Activated T-helper 17 cell treated with anti-CD3 and anti-CD28 coated beads, Interleukin-2, amount 50 U/mL, for 72 hours (primary cell): ENCODE measurements at regions not wholly inside any gene's neighbourhood (a gene's known extent, or its start where the extent isn't known, plus 50 kb on each side); places are given as distances from the start of the nearest gene placed in this dataset.

Experiments used
- ATAC-seq: fragments of 150-1000 bp; cut with Tn5 transposase; replicated peaks from 2 replicates; pipeline ENCODE4 v1.10.0; 2021; ENCODE audit warnings: mild to moderate bottlenecking, moderate library complexity
- H3K27ac Mint-ChIP-seq: one replicate; pipeline ENCODE4 v1.8.0; 2022; ENCODE audit warnings: mixed read lengths
- H3K27me3 Mint-ChIP-seq: one replicate; pipeline ENCODE4 v1.8.0; 2022; ENCODE audit warnings: mixed read lengths
- H3K36me3 Mint-ChIP-seq: one replicate; pipeline ENCODE4 v1.8.0; 2022; ENCODE audit warnings: low read depth, mild to moderate bottlenecking, mixed read lengths
- H3K4me1 Mint-ChIP-seq: one replicate; pipeline ENCODE4 v1.8.0; 2022; ENCODE audit warnings: mixed read lengths
- H3K4me3 Mint-ChIP-seq: one replicate; pipeline ENCODE4 v1.8.0; 2022; ENCODE audit warnings: mild to moderate bottlenecking, mixed read lengths
- H3K9me3 Mint-ChIP-seq: one replicate; pipeline ENCODE4 v1.8.0; 2022; ENCODE audit warnings: mixed read lengths

DNA sequence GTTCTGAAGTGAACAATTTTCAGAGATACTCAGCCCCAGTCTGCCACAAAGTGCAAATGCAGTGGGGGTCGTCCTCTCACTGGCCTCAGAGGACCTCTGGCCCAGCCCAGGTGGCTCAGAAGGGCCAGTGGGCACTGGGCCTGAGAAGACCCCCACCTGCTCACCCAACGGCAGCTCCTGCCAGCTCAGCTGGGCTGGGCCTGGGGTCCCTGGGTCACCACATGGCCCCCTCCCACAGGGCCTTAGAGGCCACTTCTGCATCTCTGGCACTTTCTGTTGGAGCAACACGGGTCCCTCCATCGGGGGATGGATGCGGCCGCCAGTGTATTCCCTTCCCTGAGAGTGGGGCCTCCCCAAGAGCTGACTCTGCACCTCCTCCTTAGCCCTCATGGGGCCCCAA, 262.7 kb upstream of the KCNH8 start:
- H3K9me3 Mint-ChIP-seq, result no peaks in the 10 kb centered on the region
- ATAC-seq, result no peak
- no peaks in the 10 kb centered on the region for H3K36me3 Mint-ChIP-seq
- H3K27me3 Mint-ChIP-seq, result peaks cover 27% of the 10 kb centered on the region
- H3K4me3 Mint-ChIP-seq, result no peak overlapping the region
- no peaks in the 10 kb centered on the region for H3K4me1 Mint-ChIP-seq
- H3K27ac Mint-ChIP-seq, result no peak overlapping the region

GRCh38 chr3:18883571-18883970, 264.7 kb upstream of the KCNH8 start:
- Mint-ChIP-seq H3K9me3 (no peaks in the 10 kb centered on the region), H3K4me3 (no peak overlapping the region), H3K4me1 (no peaks in the 10 kb centered on the region), H3K36me3 (no peaks in the 10 kb centered on the region), H3K27me3 (peaks cover 19% of the 10 kb centered on the region), H3K27ac (no peak overlapping the region)
- ATAC-seq, result no peak

GRCh38 chr3:18880691-18881090, 267.6 kb upstream of the KCNH8 start:
- Mint-ChIP-seq H3K36me3 (no peaks in the 10 kb centered on the region), H3K27me3 (peaks cover 3% of the 10 kb centered on the region), H3K9me3 (no peaks in the 10 kb centered on the region), H3K4me1 (no peaks in the 10 kb centered on the region), H3K4me3 (no peak overlapping the region), H3K27ac (no peak overlapping the region)
- ATAC-seq, result no peak

DNA sequence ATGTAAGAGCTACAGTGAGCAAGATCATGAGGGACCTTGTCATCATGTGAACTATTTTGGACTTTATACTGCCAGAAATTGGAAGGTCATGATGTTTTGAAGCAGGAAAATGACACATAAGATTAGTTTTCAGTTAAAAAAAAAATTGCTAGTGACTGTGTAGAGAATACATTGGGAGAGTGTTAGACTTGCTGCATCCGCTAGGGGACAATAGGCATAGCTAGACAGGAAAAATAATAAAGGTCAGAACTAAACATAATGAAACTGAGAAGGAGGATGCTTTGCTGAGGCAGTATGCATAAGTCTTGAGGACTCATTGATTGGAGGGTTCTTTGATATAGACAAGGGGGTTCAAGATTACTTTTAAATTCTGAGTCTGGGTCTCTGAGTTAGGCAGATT, 275.8 kb upstream of the KCNH8 start:
- Mint-ChIP-seq H3K27ac (no peak overlapping the region), H3K4me3 (no peak overlapping the region), H3K27me3 (no peaks in the 10 kb centered on the region), H3K36me3 (no peaks in the 10 kb centered on the region), H3K9me3 (no peaks in the 10 kb centered on the region), H3K4me1 (peaks cover 23% of the 10 kb centered on the region)
- peak; percentile 52 for ATAC-seq

DNA sequence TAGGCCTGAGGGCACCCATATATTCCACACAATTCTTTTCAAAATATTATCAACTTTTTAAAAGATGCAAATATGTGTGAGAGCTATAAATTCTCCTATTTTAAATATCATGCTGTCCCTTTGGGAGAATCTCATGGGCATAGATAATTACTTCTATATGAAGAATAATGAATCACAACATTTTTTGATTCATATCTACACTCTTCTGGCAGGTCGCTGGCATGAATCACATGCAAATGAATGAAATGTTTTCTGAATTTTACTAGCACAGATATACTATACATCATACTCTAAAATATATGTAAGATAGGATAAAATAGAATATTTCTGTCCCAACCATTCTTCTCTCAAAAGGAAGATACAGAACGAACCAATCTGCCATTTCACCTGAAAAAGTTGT, 277.7 kb upstream of the KCNH8 start:
- H3K27me3 Mint-ChIP-seq, result no peaks in the 10 kb centered on the region
- H3K36me3 Mint-ChIP-seq, result no peaks in the 10 kb centered on the region
- peak overlapping the region; percentile 64 for H3K4me3 Mint-ChIP-seq
- no peaks in the 10 kb centered on the region for H3K9me3 Mint-ChIP-seq
- ATAC-seq, result peak; percentile 65
- H3K27ac Mint-ChIP-seq, result peak overlapping the region; percentile 90
- peaks cover 23% of the 10 kb centered on the region for H3K4me1 Mint-ChIP-seq

DNA sequence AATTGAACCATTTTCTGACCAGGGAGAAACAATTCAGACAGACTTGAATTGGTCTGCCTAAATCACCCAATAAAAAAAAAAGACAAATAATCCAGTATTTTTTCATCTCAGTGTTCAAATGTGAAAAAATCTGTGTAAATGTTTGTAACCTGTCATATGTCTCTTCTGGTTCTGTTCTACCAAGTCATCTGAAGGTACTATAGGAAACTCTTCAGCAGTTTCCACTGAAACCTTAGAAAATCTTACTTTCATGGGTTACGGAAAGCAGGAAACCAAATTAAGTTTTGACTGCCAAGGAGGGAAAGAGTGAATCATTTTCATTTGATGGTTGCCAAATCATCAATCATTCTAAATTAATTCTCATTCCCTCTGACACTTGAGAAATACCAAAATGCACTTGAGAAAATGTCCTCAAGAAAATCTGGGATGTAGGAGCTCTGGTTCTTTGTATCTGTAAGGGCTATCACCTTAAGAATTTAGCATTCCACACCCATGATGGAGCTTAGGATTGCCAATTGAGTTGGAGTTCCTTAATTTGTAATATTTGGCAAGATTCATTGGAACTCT, 278.2 kb upstream of the KCNH8 start:
- Mint-ChIP-seq H3K4me1 (peaks cover 23% of the 10 kb centered on the region), H3K27me3 (no peaks in the 10 kb centered on the region), H3K9me3 (no peaks in the 10 kb centered on the region), H3K36me3 (no peaks in the 10 kb centered on the region), H3K4me3 (peak overlapping the region; percentile 64), H3K27ac (peak overlapping the region; percentile 90)
- peak; percentile 66 for ATAC-seq

DNA sequence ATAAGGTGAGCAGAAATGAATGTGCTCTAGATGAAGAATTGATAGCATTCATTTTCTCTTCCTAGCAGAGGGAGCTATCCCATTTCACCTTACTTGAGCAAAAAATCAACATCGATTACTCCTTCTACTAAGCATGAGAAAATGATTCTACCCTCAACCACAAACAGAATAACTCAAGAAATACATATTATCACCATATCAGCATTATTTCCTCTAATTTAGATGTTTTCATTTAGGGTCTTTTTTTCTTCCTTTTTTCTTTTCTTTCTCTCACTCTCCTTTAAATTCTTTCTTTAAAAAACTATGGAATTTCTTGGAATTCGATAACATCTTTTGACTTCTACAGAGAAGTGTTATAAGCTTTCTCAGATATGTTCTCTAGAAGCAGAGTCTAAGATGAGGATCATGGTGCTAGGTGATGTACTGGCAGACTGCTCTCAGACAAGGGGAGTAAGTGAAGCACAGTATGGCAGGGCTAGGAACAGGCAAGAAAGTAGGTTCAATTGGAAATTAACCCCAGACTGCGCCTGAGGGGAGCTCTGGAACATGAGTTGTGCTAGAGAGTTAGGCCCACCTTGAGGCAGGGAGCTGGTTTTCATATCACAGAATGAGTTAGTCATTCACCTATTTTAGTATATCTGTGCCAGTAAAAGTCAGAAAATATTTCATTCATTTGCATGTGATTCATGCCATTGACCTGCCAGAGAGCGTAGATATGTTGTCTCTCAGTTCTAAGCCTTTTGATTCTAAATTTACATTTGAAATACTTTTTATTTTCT, 279.2 kb upstream of the KCNH8 start:
- peak; percentile 76 for ATAC-seq
- no peaks in the 10 kb centered on the region for H3K36me3 Mint-ChIP-seq
- H3K27me3 Mint-ChIP-seq, result no peaks in the 10 kb centered on the region
- H3K4me3 Mint-ChIP-seq, result peak overlapping the region; percentile 64
- peak overlapping the region; percentile 90 for H3K27ac Mint-ChIP-seq
- H3K4me1 Mint-ChIP-seq, result peaks cover 23% of the 10 kb centered on the region
- H3K9me3 Mint-ChIP-seq, result no peaks in the 10 kb centered on the region

DNA sequence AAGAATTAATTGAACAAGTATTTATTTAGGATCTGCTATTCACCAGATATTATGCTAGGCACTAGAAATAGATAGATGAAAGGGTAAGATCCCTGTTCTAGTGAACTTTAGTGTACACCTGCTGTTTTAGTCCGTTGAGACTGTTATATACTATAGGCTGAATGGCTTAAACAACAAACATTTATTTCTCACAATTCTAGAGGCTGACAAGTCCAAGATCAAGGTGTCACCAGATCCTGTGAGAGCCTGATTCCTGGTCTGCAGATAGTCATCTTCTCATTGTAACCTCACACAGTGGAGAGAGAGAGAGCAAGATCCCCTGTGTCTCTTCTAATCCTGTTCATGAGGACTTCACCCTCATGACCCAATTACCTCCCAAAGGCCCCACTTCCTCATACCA, 281.4 kb upstream of the KCNH8 start:
- H3K27ac Mint-ChIP-seq, result no peak overlapping the region
- ATAC-seq, result no peak
- H3K9me3 Mint-ChIP-seq, result no peaks in the 10 kb centered on the region
- H3K27me3 Mint-ChIP-seq, result peaks cover 5% of the 10 kb centered on the region
- H3K36me3 Mint-ChIP-seq, result no peaks in the 10 kb centered on the region
- H3K4me3 Mint-ChIP-seq, result no peak overlapping the region
- H3K4me1 Mint-ChIP-seq, result peaks cover 23% of the 10 kb centered on the region

- no peaks in the 10 kb centered on the region for H3K36me3 Mint-ChIP-seq
- no peak overlapping the region for H3K4me3 Mint-ChIP-seq
- H3K9me3 Mint-ChIP-seq, result no peaks in the 10 kb centered on the region
- ATAC-seq, result no peak
- no peak overlapping the region for H3K27ac Mint-ChIP-seq
- H3K4me1 Mint-ChIP-seq, result peaks cover 13% of the 10 kb centered on the region
- peaks cover 5% of the 10 kb centered on the region for H3K27me3 Mint-ChIP-seq
Measured at GRCh38 chr3:18864933-18865731, 283.2 kb upstream of the KCNH8 start.

- Mint-ChIP-seq H3K27ac (no peak overlapping the region), H3K9me3 (no peaks in the 10 kb centered on the region), H3K27me3 (peaks cover 5% of the 10 kb centered on the region), H3K36me3 (no peaks in the 10 kb centered on the region), H3K4me3 (no peak overlapping the region), H3K4me1 (no peaks in the 10 kb centered on the region)
- no peak for ATAC-seq
Measured at GRCh38 chr3:18862077-18862476, 286.2 kb upstream of the KCNH8 start.

DNA sequence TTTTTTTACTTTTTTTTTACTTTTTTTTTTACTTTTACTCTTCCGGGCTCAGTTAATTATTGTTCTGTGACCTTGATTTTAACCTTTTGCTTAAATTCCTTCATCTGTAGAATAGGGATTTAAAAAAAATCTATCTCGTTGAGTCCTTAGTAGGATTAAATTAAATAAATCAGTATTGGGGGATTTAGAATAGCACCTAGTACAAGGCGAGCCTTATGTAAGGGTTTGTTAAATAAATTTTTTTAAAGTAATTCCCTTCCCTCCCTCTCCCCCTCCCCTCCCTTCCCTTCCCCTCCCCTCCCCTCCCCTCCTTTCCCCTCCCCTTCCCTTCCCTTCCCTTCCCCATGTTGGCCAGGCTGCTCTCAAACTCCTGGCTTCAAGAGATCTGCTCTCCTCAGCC, 287.2 kb upstream of the KCNH8 start:
- H3K9me3 Mint-ChIP-seq, result no peaks in the 10 kb centered on the region
- peaks cover 5% of the 10 kb centered on the region for H3K27me3 Mint-ChIP-seq
- H3K27ac Mint-ChIP-seq, result no peak overlapping the region
- H3K4me1 Mint-ChIP-seq, result no peaks in the 10 kb centered on the region
- no peak overlapping the region for H3K4me3 Mint-ChIP-seq
- H3K36me3 Mint-ChIP-seq, result no peaks in the 10 kb centered on the region
- no peak for ATAC-seq

- H3K36me3 Mint-ChIP-seq, result no peaks in the 10 kb centered on the region
- H3K27me3 Mint-ChIP-seq, result peaks cover 13% of the 10 kb centered on the region
- ATAC-seq, result no peak
- H3K9me3 Mint-ChIP-seq, result no peaks in the 10 kb centered on the region
- no peaks in the 10 kb centered on the region for H3K4me1 Mint-ChIP-seq
- no peak overlapping the region for H3K4me3 Mint-ChIP-seq
- no peak overlapping the region for H3K27ac Mint-ChIP-seq
Measured at GRCh38 chr3:18853269-18853668, 295.0 kb upstream of the KCNH8 start.

GRCh38 chr3:18847583-18848197, 300.6 kb upstream of the KCNH8 start:
- no peaks in the 10 kb centered on the region for H3K9me3 Mint-ChIP-seq
- peak; percentile 43 for ATAC-seq

DNA sequence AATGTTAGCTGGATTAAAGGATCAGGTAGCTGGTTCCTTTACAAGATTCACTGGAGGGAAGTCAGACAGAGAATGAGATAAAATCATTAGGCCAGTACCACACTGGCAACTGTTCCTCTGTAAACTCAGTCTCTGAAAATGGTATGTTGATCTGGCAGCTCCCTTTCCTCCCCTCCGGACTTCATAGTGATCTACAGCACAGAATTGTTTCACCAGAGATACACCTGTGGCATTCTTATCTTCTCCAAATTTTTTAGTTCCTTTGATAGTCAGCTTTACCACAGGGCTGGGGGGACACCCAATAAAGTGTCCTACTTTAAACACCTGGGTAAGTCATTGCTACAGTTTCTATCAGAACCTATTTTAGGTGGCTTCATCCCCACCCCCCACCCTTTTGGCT, 304.3 kb upstream of the KCNH8 start:
- Mint-ChIP-seq H3K4me1 (peaks cover 4% of the 10 kb centered on the region), H3K27me3 (no peaks in the 10 kb centered on the region), H3K9me3 (no peaks in the 10 kb centered on the region), H3K4me3 (no peak overlapping the region), H3K36me3 (no peaks in the 10 kb centered on the region), H3K27ac (no peak overlapping the region)
- ATAC-seq, result no peak

More at GRCh38 chr3:18847583-18848197, 300.6 kb upstream of the KCNH8 start:
- Mint-ChIP-seq H3K4me1 (peaks cover 4% of the 10 kb centered on the region), H3K36me3 (no peaks in the 10 kb centered on the region), H3K4me3 (no peak overlapping the region), H3K27me3 (peaks cover 7% of the 10 kb centered on the region), H3K27ac (no peak overlapping the region)
